Sigmoid colon (tissue), 4 donors: ENCODE measurements at regions not wholly inside any gene's neighbourhood (a gene's known extent, or its start where the extent isn't known, plus 50 kb on each side); places are given as distances from the start of the nearest gene placed in this dataset.

Experiments used
- CTCF ChIP-seq, 4 experiments: fragments of 450-650 bp in 3 of 4; fragments of 200-600 bp in 1 of 4; IDR thresholded peaks; one replicate each; pipeline ENCODE4 v1.5.1; 2016 to 2019; ENCODE audit warnings: antibody characterized with exemption in 4 of 4, mild to moderate bottlenecking in 3 of 4, moderate library complexity in 2 of 4
- EP300 ChIP-seq, 4 donors: sonication (generic); formaldehyde crosslinking; IDR thresholded peaks; one replicate each; pipeline ENCODE4 v1.6.1; 2017; ENCODE audit warnings: antibody characterized with exemption in 4 of 4
- POLR2A ChIP-seq, 2 donors: fragments of 450-650 bp; IDR thresholded peaks; one replicate each; pipeline ENCODE4 v1.6.1; 2016; ENCODE audit warnings: antibody characterized with exemption in 2 of 2, mild to moderate bottlenecking in 2 of 2, moderate library complexity in 2 of 2
- POLR2AphosphoS5 ChIP-seq, 4 donors: sonication (generic); formaldehyde crosslinking; IDR thresholded peaks; one replicate each; pipeline ENCODE4 v1.6.1; 2017; ENCODE audit warnings: antibody characterized with exemption in 4 of 4

GRCh38 chr10:106025208-106025811 is 1139.2 kb downstream of the SORCS1 start:
- no peak for TF ChIP-seq CTCF (IDR thresholded peaks at IDR 0.05)
- no peak for TF ChIP-seq POLR2AphosphoS5 (IDR thresholded peaks at IDR 0.05)
- no peak for TF ChIP-seq POLR2A (IDR thresholded peaks at IDR 0.05)
- no peak for TF ChIP-seq EP300 (IDR thresholded peaks at IDR 0.05)
